Gastrocnemius medialis (tissue), 4 donors: ENCODE measurements at regions not wholly inside any gene's neighbourhood (a gene's known extent, or its start where the extent isn't known, plus 50 kb on each side); places are given as distances from the start of the nearest gene placed in this dataset.

ENCODE experiments used
- CTCF ChIP-seq, 5 experiments: fragments of 450-650 bp in 3 of 5; fragments of 200-600 bp in 2 of 5; sonication (generic) in 2 of 5; IDR thresholded peaks in 4 of 5; conservative IDR thresholded peaks in 1 of 5; 1 replicate in 4 of 5; 2 replicates in 1 of 5; pipeline ENCODE4 v1.5.1; 2016 to 2019; ENCODE audit warnings: antibody characterized with exemption in 5 of 5, mild to moderate bottlenecking in 3 of 5, moderate library complexity in 3 of 5
- POLR2A ChIP-seq, 2 donors: fragments of 450-650 bp; IDR thresholded peaks; one replicate each; pipeline ENCODE4 v1.6.1; 2017; ENCODE audit warnings: antibody characterized with exemption in 2 of 2, mild to moderate bottlenecking in 2 of 2, moderate library complexity in 2 of 2

DNA sequence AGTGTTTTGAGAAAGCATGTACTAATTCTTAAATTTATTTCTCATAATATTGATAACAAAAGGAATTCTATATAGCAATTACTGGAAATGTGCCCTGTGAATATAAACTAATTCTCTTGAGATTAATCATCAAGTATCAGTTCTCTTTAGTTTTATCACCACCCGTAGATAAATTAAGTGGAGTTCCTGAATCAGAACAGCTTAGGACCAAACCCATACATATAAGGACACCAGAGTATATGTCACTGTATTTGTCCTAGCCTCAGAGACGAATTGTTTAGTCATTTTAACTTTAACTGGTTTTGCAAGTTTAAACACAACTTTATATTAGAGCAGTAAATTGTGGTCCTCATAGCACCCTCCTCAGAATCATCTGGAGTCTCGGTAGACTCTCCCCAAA is 572.0 kb downstream of the UTRN start:
- TF ChIP-seq CTCF (IDR thresholded peaks at IDR 0.05 in 4 of 5, conservative IDR thresholded peaks at IDR 0.05 in 1 of 5) (no peak), POLR2A (IDR thresholded peaks at IDR 0.05) (no peak)
